ENCODE measurements at regions not wholly inside any gene's neighbourhood (a gene's known extent, or its start where the extent isn't known, plus 50 kb on each side); places are given as distances from the start of the nearest gene placed in this dataset.

DNA sequence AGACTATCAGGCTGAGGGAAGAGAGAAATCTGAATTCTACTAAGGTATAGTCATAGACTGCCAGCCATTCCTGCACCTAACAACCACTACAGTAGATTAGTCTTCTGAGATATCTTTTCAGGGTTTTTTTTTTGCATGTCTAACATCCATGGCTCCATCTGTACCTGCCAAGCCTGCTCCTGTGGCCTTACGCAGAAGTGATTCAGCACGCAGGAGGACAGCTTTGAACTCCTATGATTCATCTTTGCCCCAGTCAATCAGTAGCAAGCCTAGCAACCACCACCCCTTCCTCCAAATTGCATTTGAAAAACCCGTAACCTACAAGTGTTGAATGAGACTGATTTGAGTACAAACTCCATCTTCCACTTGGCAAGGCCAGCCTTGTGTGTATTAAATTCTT lies 520.7 kb upstream of the HS3ST1 start:
- TF ChIP-seq, protein P1, sequence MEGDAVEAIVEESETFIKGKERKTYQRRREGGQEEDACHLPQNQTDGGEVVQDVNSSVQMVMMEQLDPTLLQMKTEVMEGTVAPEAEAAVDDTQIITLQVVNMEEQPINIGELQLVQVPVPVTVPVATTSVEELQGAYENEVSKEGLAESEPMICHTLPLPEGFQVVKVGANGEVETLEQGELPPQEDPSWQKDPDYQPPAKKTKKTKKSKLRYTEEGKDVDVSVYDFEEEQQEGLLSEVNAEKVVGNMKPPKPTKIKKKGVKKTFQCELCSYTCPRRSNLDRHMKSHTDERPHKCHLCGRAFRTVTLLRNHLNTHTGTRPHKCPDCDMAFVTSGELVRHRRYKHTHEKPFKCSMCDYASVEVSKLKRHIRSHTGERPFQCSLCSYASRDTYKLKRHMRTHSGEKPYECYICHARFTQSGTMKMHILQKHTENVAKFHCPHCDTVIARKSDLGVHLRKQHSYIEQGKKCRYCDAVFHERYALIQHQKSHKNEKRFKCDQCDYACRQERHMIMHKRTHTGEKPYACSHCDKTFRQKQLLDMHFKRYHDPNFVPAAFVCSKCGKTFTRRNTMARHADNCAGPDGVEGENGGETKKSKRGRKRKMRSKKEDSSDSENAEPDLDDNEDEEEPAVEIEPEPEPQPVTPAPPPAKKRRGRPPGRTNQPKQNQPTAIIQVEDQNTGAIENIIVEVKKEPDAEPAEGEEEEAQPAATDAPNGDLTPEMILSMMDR (IDR thresholded peaks at IDR 0.05; ENCODE audit: low read depth, low read length) = no peak
- no peak for TF ChIP-seq EZH2phosphoT487 (IDR thresholded peaks at IDR 0.05; ENCODE audit: low read depth)
